ENCODE measurements at regions not wholly inside any gene's neighbourhood (a gene's known extent, or its start where the extent isn't known, plus 50 kb on each side); places are given as distances from the start of the nearest gene placed in this dataset.

- TF ChIP-seq CTCF (IDR thresholded peaks at IDR 0.05; ENCODE audit: extremely low read depth, missing control alignments): no peak
- no peak for DNase-seq (ENCODE audit: low spot score)
Measured at GRCh38 chr5:29853711-29854220, 1339.7 kb upstream of the CDH6 start.

GRCh38 chr5:29852329-29852728, 1341.2 kb upstream of the CDH6 start:
- DNase-seq (ENCODE audit: low spot score): no peak
- TF ChIP-seq CTCF (IDR thresholded peaks at IDR 0.05; ENCODE audit: extremely low read depth, missing control alignments): no peak

GRCh38 chr5:29845206-29845605, 1348.3 kb upstream of the CDH6 start:
- DNase-seq (ENCODE audit: low spot score): no peak
- TF ChIP-seq CTCF (IDR thresholded peaks at IDR 0.05; ENCODE audit: extremely low read depth, missing control alignments): no peak

- DNase-seq (ENCODE audit: low spot score): no peak
- TF ChIP-seq CTCF (IDR thresholded peaks at IDR 0.05; ENCODE audit: extremely low read depth, missing control alignments): no peak
Measured at GRCh38 chr5:29833394-29833793, 1360.1 kb upstream of the CDH6 start.

GRCh38 chr5:29822521-29822920, 1371.0 kb upstream of the CDH6 start:
- TF ChIP-seq CTCF (IDR thresholded peaks at IDR 0.05; ENCODE audit: extremely low read depth, missing control alignments): no peak

GRCh38 chr5:29811914-29812679, 1381.4 kb upstream of the CDH6 start:
- no peak for TF ChIP-seq CTCF (IDR thresholded peaks at IDR 0.05; ENCODE audit: extremely low read depth, missing control alignments)
- DNase-seq (ENCODE audit: low spot score): no peak

More at GRCh38 chr5:29822521-29822920, 1371.0 kb upstream of the CDH6 start:
- no peak for DNase-seq (ENCODE audit: low spot score)

- DNase-seq (ENCODE audit: low spot score): no peak
Measured at GRCh38 chr5:29805804-29806203, 1387.7 kb upstream of the CDH6 start.

More at GRCh38 chr5:29805804-29806203, 1387.7 kb upstream of the CDH6 start:
- TF ChIP-seq CTCF (IDR thresholded peaks at IDR 0.05; ENCODE audit: extremely low read depth, missing control alignments): no peak
